KMS-11 (cell line): ENCODE measurements at regions not wholly inside any gene's neighbourhood (a gene's known extent, or its start where the extent isn't known, plus 50 kb on each side); places are given as distances from the start of the nearest gene placed in this dataset.

Experiments used
- H2AFZ ChIP-seq: fragments of 200-600 bp; sonication (generic); 2 replicates; pipeline ENCODE4 v1.6.1; 2016; ENCODE audit warnings: antibody characterized with exemption, mixed run types, low read depth
- H3K27ac ChIP-seq: fragments of 200-600 bp; sonication (generic); 2 replicates; pipeline ENCODE4 v1.6.1; 2016; ENCODE audit warnings: mild to moderate bottlenecking, mixed run types
- H3K27me3 ChIP-seq: fragments of 200-600 bp; sonication (generic); 2 replicates; pipeline ENCODE4 v1.6.1; 2017; ENCODE audit warnings: mild to moderate bottlenecking, low read depth, mixed run types, moderate library complexity; ENCODE audit not compliant: insufficient read depth
- H3K36me3 ChIP-seq: fragments of 200-600 bp; sonication (generic); 2 replicates; pipeline ENCODE4 v1.6.1; 2017; ENCODE audit warnings: mild to moderate bottlenecking, mixed run types; ENCODE audit not compliant: insufficient read depth
- H3K4me1 ChIP-seq: fragments of 200-600 bp; sonication (generic); 2 replicates; pipeline ENCODE4 v1.6.1; 2016; ENCODE audit warnings: mild to moderate bottlenecking, low read depth, mixed run types; ENCODE audit not compliant: poor library complexity, severe bottlenecking
- H3K4me2 ChIP-seq: fragments of 200-600 bp; sonication (generic); 2 replicates; pipeline ENCODE4 v1.7.0; 2016; ENCODE audit warnings: mild to moderate bottlenecking, mixed run types
- H3K4me3 ChIP-seq: fragments of 200-600 bp; sonication (generic); IDR thresholded peaks from 2 replicates; pipeline ENCODE4 v1.6.1; 2017; ENCODE audit warnings: low read depth, low read length, mixed read lengths; ENCODE audit not compliant: insufficient read depth
- H3K79me2 ChIP-seq: fragments of 200-600 bp; sonication (generic); 2 replicates; pipeline ENCODE4 v1.6.1; 2016; ENCODE audit warnings: low read depth, mixed run types; ENCODE audit not compliant: insufficient read depth
- H3K9ac ChIP-seq: fragments of 200-600 bp; sonication (generic); 2 replicates; pipeline ENCODE4 v1.6.1; 2016; ENCODE audit warnings: mild to moderate bottlenecking, mixed run types
- H4K20me1 ChIP-seq: fragments of 200-600 bp; sonication (generic); 2 replicates; pipeline ENCODE4 v1.6.1; 2016; ENCODE audit warnings: mild to moderate bottlenecking, mixed run types; ENCODE audit not compliant: insufficient read depth
- CTCF ChIP-seq: fragments of 200-600 bp; sonication (generic); conservative IDR thresholded peaks from 2 replicates; pipeline ENCODE4 v1.6.1; 2017; ENCODE audit warnings: low read depth, mild to moderate bottlenecking, antibody characterized with exemption, low read length, moderate library complexity, mixed read lengths

GRCh38 chr3:94460931-94461330, 398.1 kb downstream of the NSUN3 start:
- H3K27ac ChIP-seq, result no peak overlapping the region
- TF ChIP-seq CTCF, result no peak
- H3K36me3 ChIP-seq, result no peaks in the 10 kb centered on the region

GRCh38 chr3:94462931-94463330, 400.1 kb downstream of the NSUN3 start:
- no peaks in the 10 kb centered on the region for H3K36me3 ChIP-seq
- no peak overlapping the region for H2AFZ ChIP-seq
- no peak overlapping the region for H3K4me2 ChIP-seq
- no peak for TF ChIP-seq CTCF
- H3K27ac ChIP-seq, result no peak overlapping the region
- H4K20me1 ChIP-seq, result no peaks in the 10 kb centered on the region
- H3K4me1 ChIP-seq, result no peaks in the 10 kb centered on the region
- H3K9ac ChIP-seq, result no peak overlapping the region
- H3K4me3 ChIP-seq, result no peak overlapping the region
- H3K27me3 ChIP-seq, result no peaks in the 10 kb centered on the region
- no peaks in the 10 kb centered on the region for H3K79me2 ChIP-seq

More at GRCh38 chr3:94460931-94461330, 398.1 kb downstream of the NSUN3 start:
- Histone ChIP-seq H3K9ac (no peak overlapping the region), H3K79me2 (no peaks in the 10 kb centered on the region), H3K4me3 (no peak overlapping the region), H2AFZ (no peak overlapping the region), H3K4me2 (no peak overlapping the region), H4K20me1 (no peaks in the 10 kb centered on the region), H3K27me3 (no peaks in the 10 kb centered on the region), H3K4me1 (no peaks in the 10 kb centered on the region)

GRCh38 chr3:94472511-94472910, 409.6 kb downstream of the NSUN3 start:
- TF ChIP-seq CTCF, result no peak
- H3K79me2 ChIP-seq, result no peaks in the 10 kb centered on the region
- no peaks in the 10 kb centered on the region for H4K20me1 ChIP-seq
- H3K4me1 ChIP-seq, result no peaks in the 10 kb centered on the region
- H3K4me2 ChIP-seq, result no peak overlapping the region
- no peak overlapping the region for H3K9ac ChIP-seq
- no peak overlapping the region for H2AFZ ChIP-seq
- H3K4me3 ChIP-seq, result no peak overlapping the region
- no peaks in the 10 kb centered on the region for H3K36me3 ChIP-seq
- H3K27me3 ChIP-seq, result no peaks in the 10 kb centered on the region
- H3K27ac ChIP-seq, result no peak overlapping the region

- H3K4me1 ChIP-seq, result no peaks in the 10 kb centered on the region
- no peak overlapping the region for H3K27ac ChIP-seq
- no peak for TF ChIP-seq CTCF
- H3K79me2 ChIP-seq, result no peaks in the 10 kb centered on the region
- H3K27me3 ChIP-seq, result no peaks in the 10 kb centered on the region
- no peak overlapping the region for H3K9ac ChIP-seq
- no peaks in the 10 kb centered on the region for H4K20me1 ChIP-seq
- no peak overlapping the region for H3K4me2 ChIP-seq
- no peaks in the 10 kb centered on the region for H3K36me3 ChIP-seq
- no peak overlapping the region for H2AFZ ChIP-seq
- H3K4me3 ChIP-seq, result no peak overlapping the region
These were observed 418.5 kb downstream of the NSUN3 start for GRCh38 chr3:94481226-94481898.
